T-cell (primary cell): ENCODE measurements at regions not wholly inside any gene's neighbourhood (a gene's known extent, or its start where the extent isn't known, plus 50 kb on each side); places are given as distances from the start of the nearest gene placed in this dataset.
"Not testable (repeated sequence)": the region's sequence is repeated elsewhere in the genome, so short reads cannot be mapped to it uniquely, and the experiment has no call there.

ENCODE experiments used
- ATAC-seq, 4 experiments: fragments of 200-7000 bp in 3 of 4; fragments of 150-1000 bp in 1 of 4; cut with Tn5 transposase; replicated peaks in 1 of 4; 1 replicate in 3 of 4; 2 replicates in 1 of 4; pipeline ENCODE4 v1.10.0; 2021; ENCODE audit warnings: moderate library complexity in 3 of 4, mild to moderate bottlenecking in 2 of 4, moderate number of reproducible peaks in 1 of 4
- CTCF ChIA-PET, 2 donors: fragments of 300-600 bp; sonication (Branson Sonifier 250); formaldehyde crosslinking; loops; one replicate each; lab custom pipeline; 2022; ENCODE audit warnings: antibody characterized with exemption in 2 of 2; lab: Charles Lee
- POLR2A ChIA-PET, 2 donors: fragments of 300-600 bp; sonication (Branson Sonifier 250); formaldehyde crosslinking; loops; one replicate each; lab custom pipeline; 2022; ENCODE audit warnings: antibody characterized with exemption in 2 of 2; lab: Charles Lee
- DNase-seq, 35 experiments: peaks; one replicate each; pipeline versions ENCODE4 v3.0.0 to v3.0.0-alpha.2; 2013 to 2023
- H3K27ac ChIP-seq: one replicate; pipeline ENCODE4 v1.5.1; 2013; ENCODE audit warnings: low read length
- H3K27me3 ChIP-seq, 2 experiments: replicated peaks in 1 of 2; 1 replicate in 1 of 2; 2 replicates in 1 of 2; pipeline versions ENCODE4 v1.6.1 to v1.7.0; 2013; ENCODE audit warnings: low read length in 1 of 2, mixed read lengths in 1 of 2; ENCODE audit not compliant: control insufficient read depth in 2 of 2, insufficient read depth in 2 of 2; ENCODE audit errors: extremely low read depth in 1 of 2
- H3K36me3 ChIP-seq, 2 donors: 1 replicate in 1 of 2; 2 replicates in 1 of 2; pipeline versions ENCODE4 v1.6.1 to v1.7.0; 2013; ENCODE audit warnings: low read length in 1 of 2; ENCODE audit not compliant: control insufficient read depth in 2 of 2, insufficient read depth in 1 of 2; ENCODE audit errors: extremely low read depth in 1 of 2
- H3K4me1 ChIP-seq, 2 experiments: 1 replicate in 1 of 2; 2 replicates in 1 of 2; pipeline versions ENCODE4 v1.6.1 to v1.7.0; 2013; ENCODE audit warnings: low read length in 2 of 2, mixed read lengths in 1 of 2; ENCODE audit not compliant: insufficient read depth in 2 of 2, control insufficient read depth in 1 of 2; ENCODE audit errors: extremely low read depth in 1 of 2
- H3K4me3 ChIP-seq, 2 donors: 1 replicate in 1 of 2; 2 replicates in 1 of 2; pipeline versions ENCODE4 v1.5.1 to v1.7.0; 2013; ENCODE audit warnings: mild to moderate bottlenecking in 2 of 2, low read length in 1 of 2, moderate library complexity in 1 of 2; ENCODE audit not compliant: control insufficient read depth in 1 of 2; ENCODE audit errors: extremely low read depth in 1 of 2
- H3K9me3 ChIP-seq: 2 replicates; pipeline ENCODE4 v1.7.0; 2013
- H3K27ac Mint-ChIP-seq, 2 donors: one replicate each; pipeline ENCODE4 v1.8.0; 2020 to 2021; ENCODE audit warnings: mild to moderate bottlenecking in 2 of 2, mixed read lengths in 2 of 2
- H3K27me3 Mint-ChIP-seq, 2 donors: one replicate each; pipeline ENCODE4 v1.8.0; 2021 to 2022; ENCODE audit warnings: mixed read lengths in 2 of 2
- H3K36me3 Mint-ChIP-seq: one replicate; pipeline ENCODE4 v1.8.0; 2021; ENCODE audit warnings: mixed read lengths
- H3K4me1 Mint-ChIP-seq, 3 donors: one replicate each; pipeline ENCODE4 v1.8.0; 2020 to 2022; ENCODE audit warnings: mixed read lengths in 3 of 3, mild to moderate bottlenecking in 1 of 3
- H3K4me3 Mint-ChIP-seq, 3 donors: one replicate each; pipeline ENCODE4 v1.8.0; 2020 to 2022; ENCODE audit warnings: mild to moderate bottlenecking in 3 of 3, mixed read lengths in 3 of 3, moderate library complexity in 3 of 3
- H3K9me3 Mint-ChIP-seq, 3 donors: one replicate each; pipeline ENCODE4 v1.8.0; 2020 to 2022; ENCODE audit warnings: mixed read lengths in 3 of 3
- WGBS: methylation state at CpG from one replicate; pipeline ENCODE4 v1.1.5; 2013; ENCODE audit warnings: missing lambda C conversion rate; ENCODE audit not compliant: insufficient coverage; 5-methylcytosine and 5-hydroxymethylcytosine counted together

DNA sequence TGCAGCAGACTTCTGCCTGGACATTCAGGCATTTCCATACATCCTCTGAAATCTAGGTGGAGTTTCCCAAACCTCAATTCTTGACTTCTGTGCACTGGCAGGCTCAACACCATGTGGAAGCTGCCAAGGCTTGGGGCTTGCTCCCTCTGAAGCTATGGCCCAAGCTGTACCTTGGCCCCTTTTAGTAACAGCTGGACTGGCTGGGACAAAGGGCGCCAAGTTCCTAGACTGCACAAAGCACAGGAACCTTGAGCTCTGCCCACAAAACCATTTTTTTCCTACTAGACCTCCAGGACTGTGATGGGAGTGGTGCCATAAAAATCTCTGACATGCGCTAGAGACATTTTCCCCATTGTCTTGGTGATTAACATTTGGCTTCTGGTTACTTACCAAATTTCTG, 127.1 kb upstream of the FUT9 start:
- H3K4me3 ChIP-seq, H3K36me3 Mint-ChIP-seq, H3K27ac ChIP-seq, H3K4me1 ChIP-seq, POLR2A ChIA-PET, H3K9me3 Mint-ChIP-seq, DNase-seq, ATAC-seq, H3K27me3 Mint-ChIP-seq, H3K27me3 ChIP-seq, H3K4me3 Mint-ChIP-seq, H3K9me3 ChIP-seq, CTCF ChIA-PET, H3K4me1 Mint-ChIP-seq, H3K36me3 ChIP-seq, H3K27ac Mint-ChIP-seq: not testable (repeated sequence)
- WGBS: 100% methylated on average over 1 of the region's 2 CpGs

DNA sequence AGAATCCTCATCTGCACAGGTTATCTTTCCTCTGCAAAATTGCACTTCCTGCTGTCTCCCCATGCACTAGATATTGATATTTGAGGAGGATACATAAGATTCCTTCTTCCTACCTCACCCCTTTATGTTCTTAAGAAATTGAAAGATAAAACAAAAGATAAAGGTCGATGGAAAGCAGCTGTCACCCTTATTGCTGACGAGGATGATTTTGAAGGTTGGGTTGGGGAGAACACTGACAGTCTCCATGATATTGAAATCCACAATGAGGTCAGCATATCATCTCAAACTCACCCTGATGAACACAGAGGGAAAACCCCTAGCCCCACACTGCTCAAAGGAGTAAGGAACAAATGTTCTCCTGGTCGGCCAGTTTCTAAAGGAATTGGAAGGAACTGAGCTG, 110.6 kb upstream of the FUT9 start:
- DNase-seq (no peak), ATAC-seq (no peak)
- Mint-ChIP-seq H3K4me3 (no peak overlapping the region), H3K9me3 (peaks cover 0 to 4% (median 2%) of the 10 kb centered on the region in 3 donors), H3K4me1 (no peaks in the 10 kb centered on the region), H3K27ac (no peak overlapping the region), H3K36me3 (no peaks in the 10 kb centered on the region), H3K27me3 (no peaks in the 10 kb centered on the region)
- ChIA-PET CTCF (no interaction called here), POLR2A (no interaction called here)
- Histone ChIP-seq H3K4me3 (no peak overlapping the region), H3K9me3 (no peaks in the 10 kb centered on the region), H3K27ac (no peak overlapping the region), H3K4me1 (no peaks in the 10 kb centered on the region), H3K27me3 (no peaks in the 10 kb centered on the region), H3K36me3 (no peaks in the 10 kb centered on the region)
- WGBS: no CpG with 5 or more reads among the region's 3 CpGs

DNA sequence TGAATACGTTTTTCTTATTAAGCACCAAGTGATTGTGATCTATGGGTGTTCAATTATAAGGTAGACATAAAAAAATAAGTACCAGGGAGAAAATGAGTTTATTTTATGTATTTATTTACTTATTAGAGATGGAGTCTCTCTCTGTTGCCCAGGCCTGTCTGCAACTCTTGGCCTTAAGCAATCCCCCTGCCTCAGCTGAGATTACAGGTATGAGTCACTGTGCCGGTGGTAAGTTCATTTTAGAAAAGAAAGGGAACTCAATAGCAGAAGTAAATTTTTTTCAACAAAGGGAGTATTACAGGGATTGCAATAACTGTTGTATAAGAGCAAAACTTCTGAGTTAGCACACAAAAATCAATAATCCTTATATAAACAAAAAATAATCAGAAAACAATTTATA, 98.7 kb upstream of the FUT9 start:
- no peaks in the 10 kb centered on the region for H3K9me3 ChIP-seq
- WGBS: no CpG with 5 or more reads among the region's 2 CpGs

DNA sequence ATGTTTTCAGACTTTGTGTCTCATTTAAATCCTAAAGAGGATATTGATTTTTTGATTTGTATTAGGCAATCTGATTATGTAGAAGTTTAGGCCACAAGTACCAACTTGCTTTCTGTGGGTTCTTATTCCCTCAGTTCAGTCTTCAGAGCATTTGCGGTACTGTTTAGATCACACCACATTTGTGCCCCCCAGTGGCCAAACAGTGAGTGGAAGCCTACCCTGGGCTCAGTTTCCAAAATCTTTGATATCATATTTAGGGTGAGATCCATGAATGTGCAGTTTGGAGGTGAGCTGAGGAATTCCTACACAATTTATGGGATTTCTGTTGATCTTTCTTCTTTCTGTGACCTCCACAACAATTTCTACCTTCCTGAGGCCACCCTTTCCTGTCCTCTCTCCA, 92.3 kb upstream of the FUT9 start:
- ChIA-PET CTCF (no interaction called here), POLR2A (no interaction called here)
- ATAC-seq: no peak
- no peak overlapping the region for H3K27ac Mint-ChIP-seq
- no peaks in the 10 kb centered on the region for H3K27me3 Mint-ChIP-seq
- H3K27ac ChIP-seq: no peak overlapping the region
- peak in 1 of 35 experiments; percentile 1 for DNase-seq
- no peaks in the 10 kb centered on the region for H3K36me3 Mint-ChIP-seq
- H3K4me1 Mint-ChIP-seq: no peaks in the 10 kb centered on the region
- no peaks in the 10 kb centered on the region for H3K36me3 ChIP-seq
- WGBS: no CpG with 5 or more reads among the region's 1 CpG
- no peak overlapping the region for H3K4me3 Mint-ChIP-seq
- no peaks in the 10 kb centered on the region for H3K4me1 ChIP-seq
- H3K4me3 ChIP-seq: no peak overlapping the region
- no peaks in the 10 kb centered on the region for H3K9me3 Mint-ChIP-seq
- no peaks in the 10 kb centered on the region for H3K9me3 ChIP-seq
- no peaks in the 10 kb centered on the region for H3K27me3 ChIP-seq

More for the DNA sequence above, 98.7 kb upstream of the FUT9 start:
- H3K4me1 ChIP-seq: no peaks in the 10 kb centered on the region
- Mint-ChIP-seq H3K9me3 (no peaks in the 10 kb centered on the region), H3K27me3 (no peaks in the 10 kb centered on the region), H3K4me3 (no peak overlapping the region), H3K27ac (no peak overlapping the region), H3K4me1 (no peaks in the 10 kb centered on the region), H3K36me3 (no peaks in the 10 kb centered on the region)
- H3K36me3 ChIP-seq: no peaks in the 10 kb centered on the region
- CTCF ChIA-PET: no interaction called here
- H3K27me3 ChIP-seq: no peaks in the 10 kb centered on the region
- POLR2A ChIA-PET: interaction anchor here in 1 of 2 donors (0.6 kb wide), 1 partner anchor 15 kb away, joined by 3 read pairs; no protein-coding TSS in a partner anchor
- no peak for ATAC-seq
- no peak for DNase-seq
- no peak overlapping the region for H3K4me3 ChIP-seq
- H3K27ac ChIP-seq: no peak overlapping the region

DNA sequence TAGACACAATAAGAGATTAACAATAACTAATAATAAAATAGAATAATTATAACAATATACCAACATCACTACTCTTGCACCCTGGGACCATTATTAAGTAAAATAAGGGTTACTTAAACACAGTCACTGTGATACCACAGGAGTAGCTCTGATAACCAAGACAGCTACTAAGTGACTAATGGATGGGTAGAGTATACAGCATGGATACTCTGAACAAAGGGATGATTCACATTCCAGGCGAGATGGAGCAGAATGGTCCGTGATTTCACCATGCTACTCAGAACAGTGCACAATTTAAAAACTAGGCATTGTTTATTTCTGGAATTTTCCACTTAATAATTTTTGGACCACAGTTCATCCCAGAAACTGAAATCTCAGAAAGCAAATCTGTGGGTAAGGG, 80.0 kb upstream of the FUT9 start:
- H3K9me3 Mint-ChIP-seq: no peaks in the 10 kb centered on the region
- ChIA-PET POLR2A (no interaction called here), CTCF (no interaction called here)
- H3K36me3 Mint-ChIP-seq: no peaks in the 10 kb centered on the region
- DNase-seq (no peak), ATAC-seq (no peak)
- H3K27ac ChIP-seq: no peak overlapping the region
- no peaks in the 10 kb centered on the region for H3K27me3 Mint-ChIP-seq
- no CpG with 5 or more reads among the region's 2 CpGs for WGBS
- H3K4me1 ChIP-seq: no peaks in the 10 kb centered on the region
- no peak overlapping the region for H3K27ac Mint-ChIP-seq
- no peaks in the 10 kb centered on the region for H3K4me1 Mint-ChIP-seq
- H3K9me3 ChIP-seq: no peaks in the 10 kb centered on the region
- H3K4me3 ChIP-seq: no peak overlapping the region
- H3K27me3 ChIP-seq: no peaks in the 10 kb centered on the region
- no peak overlapping the region for H3K4me3 Mint-ChIP-seq
- no peaks in the 10 kb centered on the region for H3K36me3 ChIP-seq

DNA sequence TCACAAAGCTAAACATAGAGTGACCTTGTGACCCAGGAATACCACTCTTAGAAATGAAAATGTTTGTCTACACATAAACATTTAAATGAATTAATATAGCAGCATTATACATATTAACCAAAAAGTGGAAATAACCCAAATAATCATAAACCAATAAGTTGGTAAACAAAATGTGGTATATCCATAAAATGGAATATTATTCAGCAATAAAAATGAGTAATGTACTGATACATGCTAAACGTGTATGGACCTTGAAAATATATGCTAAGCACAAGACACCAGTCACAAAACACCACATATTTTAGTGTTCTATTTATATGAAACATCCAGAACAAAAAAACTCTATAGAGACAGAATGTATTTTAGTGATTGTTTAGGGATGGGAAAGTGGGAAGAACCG, 68.9 kb upstream of the FUT9 start:
- Histone ChIP-seq H3K4me3 (no peak overlapping the region), H3K27me3 (no peaks in the 10 kb centered on the region), H3K9me3 (no peaks in the 10 kb centered on the region), H3K36me3 (no peaks in the 10 kb centered on the region), H3K4me1 (no peaks in the 10 kb centered on the region), H3K27ac (no peak overlapping the region)
- peaks cover 0 to 6% (median 4%) of the 10 kb centered on the region in 3 donors for H3K9me3 Mint-ChIP-seq
- H3K27ac Mint-ChIP-seq: no peak overlapping the region
- no peaks in the 10 kb centered on the region for H3K36me3 Mint-ChIP-seq
- POLR2A ChIA-PET: no interaction called here
- no CpG with 5 or more reads among the region's 2 CpGs for WGBS
- no peak overlapping the region for H3K4me3 Mint-ChIP-seq
- no peaks in the 10 kb centered on the region for H3K27me3 Mint-ChIP-seq
- no peak for ATAC-seq
- no peak for DNase-seq
- no peaks in the 10 kb centered on the region for H3K4me1 Mint-ChIP-seq
- CTCF ChIA-PET: no interaction called here

DNA sequence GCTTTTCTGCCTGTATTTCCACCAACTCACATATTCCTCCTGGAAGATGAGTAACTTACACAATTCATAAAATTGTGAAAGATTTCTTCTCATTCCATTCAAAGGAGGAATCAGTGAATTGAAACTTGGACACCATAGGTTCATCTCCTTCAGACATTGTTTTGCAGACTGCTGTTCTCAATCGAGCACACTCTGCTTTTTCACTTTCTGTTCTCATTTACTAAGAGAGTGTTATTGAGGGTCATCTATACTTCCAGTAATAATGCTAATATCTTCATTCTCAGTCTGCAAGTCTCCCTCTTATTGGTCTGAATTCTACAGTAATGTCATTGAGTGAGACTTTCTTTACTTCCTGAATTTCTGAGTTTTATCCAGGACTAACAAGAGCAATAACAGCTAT, 67.5 kb upstream of the FUT9 start:
- Histone ChIP-seq H3K4me1 (no peaks in the 10 kb centered on the region), H3K27me3 (no peaks in the 10 kb centered on the region), H3K36me3 (no peaks in the 10 kb centered on the region), H3K27ac (no peak overlapping the region), H3K9me3 (no peaks in the 10 kb centered on the region), H3K4me3 (no peak overlapping the region)
- CTCF ChIA-PET: no interaction called here
- WGBS: no CpG with 5 or more reads among the region's 1 CpG
- Mint-ChIP-seq H3K4me3 (no peak overlapping the region), H3K36me3 (no peaks in the 10 kb centered on the region), H3K27me3 (no peaks in the 10 kb centered on the region), H3K27ac (no peak overlapping the region), H3K9me3 (peaks cover 0 to 9% (median 0%) of the 10 kb centered on the region in 3 donors), H3K4me1 (no peaks in the 10 kb centered on the region)
- POLR2A ChIA-PET: no interaction called here
- no peak for DNase-seq
- ATAC-seq: no peak
